Testis (tissue), 2 donors: ENCODE measurements at regions not wholly inside any gene's neighbourhood (a gene's known extent, or its start where the extent isn't known, plus 50 kb on each side); places are given as distances from the start of the nearest gene placed in this dataset.

Source experiments
- DNase-seq: peaks from one replicate; pipeline ENCODE4 v3.0.0-alpha.2; 2019
- H3K27ac ChIP-seq, 2 donors: fragments of 200-600 bp; sonication (generic); one replicate each; pipeline ENCODE4 v1.5.1; 2019
- H3K27me3 ChIP-seq: fragments of 200-600 bp; sonication (generic); one replicate; pipeline ENCODE4 v1.5.1; 2019
- H3K36me3 ChIP-seq: fragments of 200-600 bp; sonication (generic); one replicate; pipeline ENCODE4 v1.5.1; 2017; ENCODE audit warnings: low read depth; ENCODE audit errors: missing control alignments
- H3K4me1 ChIP-seq: fragments of 200-600 bp; sonication (generic); one replicate; pipeline ENCODE4 v1.5.1; 2019
- H3K4me3 ChIP-seq, 2 donors: fragments of 200-600 bp; sonication (generic); one replicate each; pipeline ENCODE4 v1.5.1; 2017 to 2019
- H3K9me3 ChIP-seq: fragments of 200-600 bp; sonication (generic); one replicate; pipeline ENCODE4 v1.5.1; 2017
- CTCF ChIP-seq, 3 experiments: fragments of 450-650 bp in 2 of 3; fragments of 200-600 bp in 1 of 3; sonication (generic) in 1 of 3; IDR thresholded peaks; one replicate each; pipeline ENCODE4 v1.5.1; 2016 to 2019; ENCODE audit warnings: antibody characterized with exemption in 3 of 3, mild to moderate bottlenecking in 2 of 3, moderate library complexity in 1 of 3
- POLR2A ChIP-seq: fragments of 450-650 bp; IDR thresholded peaks from one replicate; pipeline ENCODE4 v1.6.1; 2017; ENCODE audit warnings: antibody characterized with exemption, mild to moderate bottlenecking, moderate library complexity
- WGBS, 2 donors: methylation state at CpG; one replicate each; pipeline ENCODE4 v1.1.5; 2018; 5-methylcytosine and 5-hydroxymethylcytosine counted together
- intact Hi-C: fragments of 100-400 bp; cut with DNase I; formaldehyde crosslinking; loops from one replicate; pipeline ENCODE4 v1.15.1; 2023; ENCODE audit warnings: low total_unique reads

GRCh38 chr4:64880557-64880956, 471.3 kb upstream of the TECRL start:
- H3K36me3 ChIP-seq, result no peaks in the 10 kb centered on the region
- no peak overlapping the region for H3K4me3 ChIP-seq
- no peaks in the 10 kb centered on the region for H3K9me3 ChIP-seq
- intact Hi-C loops, result no loop called here
- no peak for DNase-seq
- no peak for TF ChIP-seq CTCF (IDR thresholded peaks at IDR 0.05)
- TF ChIP-seq POLR2A, result no peak
- no peak overlapping the region for H3K27ac ChIP-seq
- WGBS, 2 donors, result 74 to 82% methylated on average over 11 to 12 of the region's 12 CpGs
- H3K4me1 ChIP-seq, result no peaks in the 10 kb centered on the region
- no peaks in the 10 kb centered on the region for H3K27me3 ChIP-seq

- no peak for DNase-seq
- Histone ChIP-seq H3K27me3 (no peaks in the 10 kb centered on the region), H3K9me3 (no peaks in the 10 kb centered on the region), H3K36me3 (no peaks in the 10 kb centered on the region), H3K4me3 (no peak overlapping the region), H3K4me1 (no peaks in the 10 kb centered on the region), H3K27ac (no peak overlapping the region)
- TF ChIP-seq POLR2A (no peak), CTCF (IDR thresholded peaks at IDR 0.05) (no peak)
- WGBS, 2 donors, result 77 to 91% methylated on average over 3 of the region's 3 CpGs
- intact Hi-C loops, result no loop called here
These were observed 466.8 kb upstream of the TECRL start for GRCh38 chr4:64876021-64876420.

- intact Hi-C loops, result no loop called here
- Histone ChIP-seq H3K27me3 (no peaks in the 10 kb centered on the region), H3K4me3 (no peak overlapping the region), H3K36me3 (no peaks in the 10 kb centered on the region), H3K27ac (no peak overlapping the region), H3K4me1 (no peaks in the 10 kb centered on the region), H3K9me3 (no peaks in the 10 kb centered on the region)
- WGBS, 2 donors, result 39 to 56% methylated on average over 4 of the region's 4 CpGs
- no peak for DNase-seq
- TF ChIP-seq POLR2A (no peak), CTCF (IDR thresholded peaks at IDR 0.05) (no peak)
These were observed 461.3 kb upstream of the TECRL start for GRCh38 chr4:64870558-64870957.

DNA sequence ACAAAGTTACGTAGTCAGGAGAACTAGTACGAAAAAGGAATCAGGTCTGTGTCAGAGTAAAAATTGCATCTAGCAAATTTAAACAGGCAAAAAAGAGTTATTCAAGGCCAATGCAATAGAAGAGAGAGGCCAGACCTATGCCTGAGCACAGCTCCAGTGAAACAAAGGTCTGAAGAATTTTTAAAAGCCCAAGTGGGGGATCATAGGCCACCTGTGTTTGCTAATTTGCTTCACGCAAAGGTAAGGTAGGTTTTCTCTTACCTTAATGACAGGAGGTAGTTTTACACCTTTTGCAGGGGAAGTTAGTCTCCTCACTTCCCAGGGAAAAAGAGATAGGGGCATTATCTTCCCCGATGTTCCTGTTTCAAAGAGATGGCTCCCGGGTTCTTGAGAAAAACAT, 448.6 kb upstream of the TECRL start:
- Histone ChIP-seq H3K4me3 (no peak overlapping the region), H3K27ac (no peak overlapping the region), H3K36me3 (no peaks in the 10 kb centered on the region), H3K9me3 (no peaks in the 10 kb centered on the region), H3K4me1 (no peaks in the 10 kb centered on the region), H3K27me3 (no peaks in the 10 kb centered on the region)
- intact Hi-C loops, result no loop called here
- DNase-seq, result no peak
- WGBS, 2 donors, result 47 to 59% methylated on average over 5 of the region's 5 CpGs
- TF ChIP-seq POLR2A, result no peak

- WGBS, 2 donors, result 85 to 91% methylated on average over 1 of the region's 1 CpG
- DNase-seq, result no peak
- no peak for TF ChIP-seq CTCF (IDR thresholded peaks at IDR 0.05)
- TF ChIP-seq POLR2A, result no peak
- Histone ChIP-seq H3K27ac (no peak overlapping the region), H3K36me3 (no peaks in the 10 kb centered on the region), H3K27me3 (no peaks in the 10 kb centered on the region), H3K9me3 (no peaks in the 10 kb centered on the region), H3K4me3 (no peak overlapping the region), H3K4me1 (no peaks in the 10 kb centered on the region)
- intact Hi-C loops, result no loop called here
These were observed 447.9 kb upstream of the TECRL start for GRCh38 chr4:64857198-64857597.
